H9 (cell line): ENCODE measurements at regions not wholly inside any gene's neighbourhood (a gene's known extent, or its start where the extent isn't known, plus 50 kb on each side); places are given as distances from the start of the nearest gene placed in this dataset.

ENCODE experiments used
- DNase-seq: peaks from one replicate; pipeline ENCODE4 v3.0.0-alpha.2; 2017
- H2AFZ ChIP-seq: one replicate; pipeline ENCODE4 v1.6.1; 2013; ENCODE audit warnings: mild to moderate bottlenecking, low read length, control low read depth, moderate library complexity
- H2AK5ac ChIP-seq: 2 replicates; pipeline ENCODE4 v1.6.1; 2013; ENCODE audit warnings: low read length, control low read depth, mixed read lengths; ENCODE audit not compliant: insufficient read length
- H2BK120ac ChIP-seq: one replicate; pipeline ENCODE4 v1.6.1; 2013; ENCODE audit warnings: low read depth, mild to moderate bottlenecking, low read length, control low read depth, inconsistent platforms; ENCODE audit not compliant: poor library complexity, severe bottlenecking
- H2BK12ac ChIP-seq: 2 replicates; pipeline ENCODE4 v1.6.1; 2013; ENCODE audit warnings: low read length, control low read depth, mixed read lengths, low read depth; ENCODE audit not compliant: insufficient read length
- H2BK15ac ChIP-seq: 2 replicates; pipeline ENCODE4 v1.6.1; 2013; ENCODE audit warnings: low read depth, low read length, control low read depth
- H2BK20ac ChIP-seq: one replicate; pipeline ENCODE4 v1.6.1; 2013; ENCODE audit warnings: low read depth, mild to moderate bottlenecking, low read length, control low read depth, inconsistent platforms; ENCODE audit not compliant: poor library complexity, severe bottlenecking
- H2BK5ac ChIP-seq: 2 replicates; pipeline ENCODE4 v1.6.1; 2013; ENCODE audit warnings: low read length, control low read depth, mixed read lengths; ENCODE audit not compliant: insufficient read length
- H3K14ac ChIP-seq: 2 replicates; pipeline ENCODE4 v1.6.1; 2013; ENCODE audit warnings: low read length, control low read depth; ENCODE audit not compliant: insufficient read depth
- H3K18ac ChIP-seq: 2 replicates; pipeline ENCODE4 v1.6.1; 2013; ENCODE audit warnings: low read depth, mild to moderate bottlenecking, mixed read lengths, low read length, control low read depth; ENCODE audit not compliant: insufficient read length
- H3K23ac ChIP-seq: 2 replicates; pipeline ENCODE4 v1.6.1; 2013; ENCODE audit warnings: low read length, control low read depth, mixed read lengths, low read depth; ENCODE audit not compliant: insufficient read length
- H3K23me2 ChIP-seq: 2 replicates; pipeline ENCODE4 v1.6.1; 2013; ENCODE audit warnings: low read depth, mild to moderate bottlenecking, mixed read lengths, low read length, control low read depth; ENCODE audit not compliant: insufficient read length, poor library complexity, severe bottlenecking
- H3K27ac ChIP-seq: 2 replicates; pipeline ENCODE4 v1.5.1; 2013; ENCODE audit warnings: low read length, control low read depth, mixed read lengths, low read depth; ENCODE audit not compliant: insufficient read length
- H3K27me3 ChIP-seq: 2 replicates; pipeline ENCODE4 v1.6.1; 2013; ENCODE audit warnings: low read length, control low read depth, inconsistent platforms; ENCODE audit not compliant: insufficient read depth
- H3K4ac ChIP-seq: 2 replicates; pipeline ENCODE4 v1.6.1; 2013; ENCODE audit warnings: low read depth, mild to moderate bottlenecking, control low read depth, inconsistent platforms, low read length, moderate library complexity
- H3K4me1 ChIP-seq: 2 replicates; pipeline ENCODE4 v1.6.1; 2013; ENCODE audit warnings: low read length, control low read depth, inconsistent platforms; ENCODE audit not compliant: insufficient read depth
- H3K4me2 ChIP-seq: 2 replicates; pipeline ENCODE4 v1.6.1; 2013; ENCODE audit warnings: low read length, control low read depth, mixed read lengths; ENCODE audit not compliant: insufficient read length, insufficient read depth
- H3K56ac ChIP-seq: 2 replicates; pipeline ENCODE4 v1.6.1; 2013; ENCODE audit warnings: low read depth, mild to moderate bottlenecking, mixed read lengths, low read length, control low read depth; ENCODE audit not compliant: insufficient read length
- H3K79me1 ChIP-seq: 2 replicates; pipeline ENCODE4 v1.6.1; 2013; ENCODE audit warnings: low read depth, mild to moderate bottlenecking, moderate library complexity, low read length, control low read depth, inconsistent platforms; ENCODE audit not compliant: insufficient read depth, poor library complexity, severe bottlenecking
- H3K79me2 ChIP-seq: 2 replicates; pipeline ENCODE4 v1.6.1; 2013; ENCODE audit warnings: low read length, control low read depth, inconsistent platforms; ENCODE audit not compliant: insufficient read depth
- H3K9ac ChIP-seq: 2 replicates; pipeline ENCODE4 v1.6.1; 2013; ENCODE audit warnings: low read length, control low read depth, mixed read lengths; ENCODE audit not compliant: insufficient read length; ENCODE audit errors: extremely low read depth
- H3K9me3 ChIP-seq: one replicate; pipeline ENCODE4 v1.6.1; 2013; ENCODE audit warnings: low read depth, low read length, inconsistent platforms; ENCODE audit not compliant: control insufficient read depth
- H3T11ph ChIP-seq: one replicate; pipeline ENCODE4 v1.6.1; 2013; ENCODE audit warnings: mild to moderate bottlenecking, low read length, control low read depth, inconsistent platforms
- H4K20me1 ChIP-seq: one replicate; pipeline ENCODE4 v1.6.1; 2013; ENCODE audit not compliant: control insufficient read depth, insufficient read length, insufficient read depth
- H4K5ac ChIP-seq: 2 replicates; pipeline ENCODE4 v1.6.1; 2013; ENCODE audit warnings: low read depth, mild to moderate bottlenecking, mixed read lengths, low read length, control low read depth; ENCODE audit not compliant: insufficient read length
- H4K8ac ChIP-seq: replicated peaks from 2 replicates; pipeline ENCODE4 v1.6.1; 2013; ENCODE audit warnings: low read length, control low read depth, mixed read lengths, low read depth; ENCODE audit not compliant: insufficient read length
- H4K91ac ChIP-seq: 2 replicates; pipeline ENCODE4 v1.6.1; 2013; ENCODE audit warnings: low read depth, mild to moderate bottlenecking, moderate library complexity, mixed read lengths, low read length, control low read depth; ENCODE audit not compliant: insufficient read length
- H3K27ac Mint-ChIP-seq, 3 experiments: 2 replicates in 2 of 3; 3 replicates in 1 of 3; pipeline ENCODE4 v1.8.0; 2020 to 2021; ENCODE audit warnings: mixed read lengths in 3 of 3, mild to moderate bottlenecking in 1 of 3, moderate library complexity in 1 of 3
- H3K27me3 Mint-ChIP-seq: 2 replicates; pipeline ENCODE4 v1.8.0; 2021; ENCODE audit warnings: low read depth, mild to moderate bottlenecking, moderate library complexity, mixed read lengths
- H3K36me3 Mint-ChIP-seq, 3 experiments: 2 replicates in 2 of 3; 3 replicates in 1 of 3; pipeline ENCODE4 v1.8.0; 2020 to 2021; ENCODE audit warnings: low read depth in 3 of 3, mixed read lengths in 3 of 3; ENCODE audit not compliant: insufficient read depth in 1 of 3
- H3K4me1 Mint-ChIP-seq, 2 experiments: 2 replicates each; pipeline ENCODE4 v1.8.0; 2020; ENCODE audit warnings: mixed read lengths in 2 of 2
- H3K4me3 Mint-ChIP-seq, 2 experiments: 2 replicates in 1 of 2; 3 replicates in 1 of 2; pipeline ENCODE4 v1.8.0; 2020 to 2021; ENCODE audit warnings: mild to moderate bottlenecking in 2 of 2, mixed read lengths in 2 of 2, moderate library complexity in 1 of 2
- H3K9me3 Mint-ChIP-seq, 2 experiments: 2 replicates in 1 of 2; 3 replicates in 1 of 2; pipeline ENCODE4 v1.8.0; 2020; ENCODE audit warnings: mild to moderate bottlenecking in 2 of 2, mixed read lengths in 2 of 2, moderate library complexity in 1 of 2
- WGBS: extraction: QIAGEN DNeasy Blood & Tissue Kit; methylation state at CpG from one replicate; pipeline ENCODE4 v1.1.7; 2013; ENCODE audit warnings: missing lambda C conversion rate, low lambda C conversion rate, mixed read lengths; ENCODE audit not compliant: insufficient read length; ENCODE audit errors: extremely low coverage; 5-methylcytosine and 5-hydroxymethylcytosine counted together
- TF ChIP-seq, protein P1 (sequence below): fragments of 200-600 bp; sonication (generic); conservative IDR thresholded peaks from 3 replicates; pipeline ENCODE4 v1.8.0; 2021; ENCODE audit warnings: antibody characterized with exemption, mild to moderate bottlenecking

DNA sequence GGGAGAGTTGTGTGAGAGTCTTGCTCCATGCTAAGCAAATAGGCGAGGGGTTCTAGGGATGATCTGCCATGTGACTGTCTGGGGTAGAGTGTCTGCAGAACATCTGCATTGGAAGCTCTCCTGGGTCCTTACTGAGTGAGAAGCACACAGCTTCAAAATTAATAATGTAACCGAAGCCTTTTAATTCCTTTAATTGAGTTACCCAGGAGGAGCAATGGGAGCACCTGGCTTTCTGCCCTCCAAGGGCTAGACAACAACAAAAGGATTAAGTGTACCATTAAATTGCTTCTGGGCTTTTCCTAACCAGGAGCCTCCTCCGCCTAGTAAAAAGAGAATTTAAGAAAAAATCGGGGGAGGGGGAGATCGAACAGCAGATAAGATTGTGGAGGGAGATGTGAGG, 102.0 kb upstream of the TBX20 start:
- no peak overlapping the region for H2AK5ac ChIP-seq
- no peak overlapping the region for H4K5ac ChIP-seq
- H2AFZ ChIP-seq = no peak overlapping the region
- no peak overlapping the region for H3T11ph ChIP-seq
- H3K14ac ChIP-seq = no peak overlapping the region
- H3K4ac ChIP-seq = no peak overlapping the region
- H3K4me1 Mint-ChIP-seq = peaks cover 7 to 12% of the 10 kb centered on the region in 2 experiments
- no peaks in the 10 kb centered on the region; a peak in 1 of 5 replicates for H3K9me3 Mint-ChIP-seq
- H3K23ac ChIP-seq = no peak overlapping the region
- no peak overlapping the region for H2BK5ac ChIP-seq
- H2BK20ac ChIP-seq = no peak overlapping the region
- no peak overlapping the region for H4K91ac ChIP-seq
- no peaks in the 10 kb centered on the region; the same call in 1 of the 2 replicates for H3K27me3 Mint-ChIP-seq
- H2BK12ac ChIP-seq = no peak overlapping the region
- H4K8ac ChIP-seq = no peak overlapping the region
- H3K18ac ChIP-seq = no peak overlapping the region
- no peaks in the 10 kb centered on the region for H3K79me2 ChIP-seq
- no peaks in the 10 kb centered on the region for H4K20me1 ChIP-seq
- no peaks in the 10 kb centered on the region for H3K23me2 ChIP-seq
- no peaks in the 10 kb centered on the region for H3K27me3 ChIP-seq
- no peak overlapping the region for H3K56ac ChIP-seq
- WGBS = no CpG with 5 or more reads among the region's 5 CpGs
- no peaks in the 10 kb centered on the region for H3K4me1 ChIP-seq
- H2BK15ac ChIP-seq = no peak overlapping the region
- H3K36me3 Mint-ChIP-seq = no peaks in the 10 kb centered on the region; a peak in 1 of 7 replicates
- H3K27ac Mint-ChIP-seq = no peak overlapping the region
- H3K27ac ChIP-seq = no peak overlapping the region
- H2BK120ac ChIP-seq = no peak overlapping the region
- H3K4me3 Mint-ChIP-seq = no peak overlapping the region
- H3K4me2 ChIP-seq = no peak overlapping the region
- no peaks in the 10 kb centered on the region for H3K9me3 ChIP-seq
- TF ChIP-seq, protein P1, sequence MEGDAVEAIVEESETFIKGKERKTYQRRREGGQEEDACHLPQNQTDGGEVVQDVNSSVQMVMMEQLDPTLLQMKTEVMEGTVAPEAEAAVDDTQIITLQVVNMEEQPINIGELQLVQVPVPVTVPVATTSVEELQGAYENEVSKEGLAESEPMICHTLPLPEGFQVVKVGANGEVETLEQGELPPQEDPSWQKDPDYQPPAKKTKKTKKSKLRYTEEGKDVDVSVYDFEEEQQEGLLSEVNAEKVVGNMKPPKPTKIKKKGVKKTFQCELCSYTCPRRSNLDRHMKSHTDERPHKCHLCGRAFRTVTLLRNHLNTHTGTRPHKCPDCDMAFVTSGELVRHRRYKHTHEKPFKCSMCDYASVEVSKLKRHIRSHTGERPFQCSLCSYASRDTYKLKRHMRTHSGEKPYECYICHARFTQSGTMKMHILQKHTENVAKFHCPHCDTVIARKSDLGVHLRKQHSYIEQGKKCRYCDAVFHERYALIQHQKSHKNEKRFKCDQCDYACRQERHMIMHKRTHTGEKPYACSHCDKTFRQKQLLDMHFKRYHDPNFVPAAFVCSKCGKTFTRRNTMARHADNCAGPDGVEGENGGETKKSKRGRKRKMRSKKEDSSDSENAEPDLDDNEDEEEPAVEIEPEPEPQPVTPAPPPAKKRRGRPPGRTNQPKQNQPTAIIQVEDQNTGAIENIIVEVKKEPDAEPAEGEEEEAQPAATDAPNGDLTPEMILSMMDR = no peak
- H3K9ac ChIP-seq = no peak overlapping the region
- no peak for DNase-seq
- no peaks in the 10 kb centered on the region for H3K79me1 ChIP-seq
